IMR-90 (cell line): ENCODE measurements at regions not wholly inside any gene's neighbourhood (a gene's known extent, or its start where the extent isn't known, plus 50 kb on each side); places are given as distances from the start of the nearest gene placed in this dataset.

Experiments used
- ATAC-seq: fragments of 200-7000 bp; cut with Tn5 transposase; 2 replicates; pipeline ENCODE4 v1.9.1; 2020; ENCODE audit warnings: low read depth, mild to moderate bottlenecking, moderate library complexity
- BruUV-seq: library from RNA; stranded (reverse); fragments of 400-500 nt; replicated peaks from 2 replicates; lab custom pipeline; 2021; lab: Mats Ljungman, UMichigan
- CTCF ChIA-PET: fragments of 300-600 bp; formaldehyde crosslinking; extraction: SDS; loops from one replicate; lab custom pipeline; 2021; ENCODE audit warnings: antibody characterized with exemption; lab: Yijun Ruan, JAX
- POLR2A ChIA-PET: fragments of 300-600 bp; sonication (Branson Sonifier 250); formaldehyde crosslinking; loops from one replicate; lab custom pipeline; 2022; ENCODE audit warnings: antibody characterized with exemption; ENCODE audit not compliant: unreplicated experiment; lab: Charles Lee
- DNase-seq: peaks from one replicate; pipeline ENCODE4 v3.0.0; 2013
- H2AFZ ChIP-seq: replicated peaks from 2 replicates; pipeline ENCODE3; 2013; ENCODE audit warnings: low read length, mild to moderate bottlenecking; ENCODE audit not compliant: poor library complexity
- H2AK5ac ChIP-seq: 2 replicates; pipeline ENCODE4 v1.6.1; 2013; ENCODE audit warnings: low read depth, low read length, inconsistent platforms
- H2AK9ac ChIP-seq: replicated peaks from 2 replicates; pipeline ENCODE3; 2013; ENCODE audit warnings: mild to moderate bottlenecking, low read depth, low read length, moderate library complexity; ENCODE audit not compliant: poor library complexity
- H2BK120ac ChIP-seq: 2 replicates; pipeline ENCODE4 v1.6.1; 2013; ENCODE audit warnings: low read depth, low read length, inconsistent platforms
- H2BK15ac ChIP-seq: 3 replicates; pipeline ENCODE4 v1.6.1; 2013; ENCODE audit warnings: low read depth, low read length, inconsistent platforms
- H2BK20ac ChIP-seq: 2 replicates; pipeline ENCODE4 v1.6.1; 2013; ENCODE audit warnings: low read depth, mild to moderate bottlenecking, inconsistent platforms, low read length, moderate library complexity
- H2BK5ac ChIP-seq: 2 replicates; pipeline ENCODE4 v1.6.1; 2013; ENCODE audit warnings: mild to moderate bottlenecking, low read depth, low read length, inconsistent platforms; ENCODE audit not compliant: poor library complexity, severe bottlenecking
- H3K14ac ChIP-seq: replicated peaks from 2 replicates; pipeline ENCODE4 v1.6.1; 2013; ENCODE audit warnings: low read depth, low read length, inconsistent platforms
- H3K18ac ChIP-seq: 2 replicates; pipeline ENCODE4 v1.6.1; 2013; ENCODE audit warnings: low read depth, low read length, control low read depth
- H3K23ac ChIP-seq: 2 replicates; pipeline ENCODE4 v1.6.1; 2013; ENCODE audit warnings: low read depth, low read length, inconsistent platforms
- H3K27ac ChIP-seq: 2 replicates; pipeline ENCODE4 v1.5.1; 2013; ENCODE audit warnings: mild to moderate bottlenecking, control low read depth, low read length; ENCODE audit not compliant: insufficient read depth
- H3K27me3 ChIP-seq: 2 replicates; pipeline ENCODE4 v1.6.1; 2013; ENCODE audit warnings: low read length; ENCODE audit not compliant: control insufficient read depth, insufficient read depth
- H3K36me3 ChIP-seq: 2 replicates; pipeline ENCODE4 v1.6.1; 2013; ENCODE audit warnings: low read length, mixed read lengths; ENCODE audit not compliant: control insufficient read depth, insufficient read depth
- H3K4ac ChIP-seq: 2 replicates; pipeline ENCODE4 v1.6.1; 2013; ENCODE audit warnings: low read depth, low read length, inconsistent platforms
- H3K4me1 ChIP-seq: 2 replicates; pipeline ENCODE4 v1.6.1; 2013; ENCODE audit warnings: low read length, mixed read lengths; ENCODE audit not compliant: control insufficient read depth, insufficient read depth
- H3K4me2 ChIP-seq: 2 replicates; pipeline ENCODE4 v1.6.1; 2013; ENCODE audit warnings: low read depth, mild to moderate bottlenecking, control low read depth, low read length, moderate library complexity
- H3K4me3 ChIP-seq: 2 replicates; pipeline ENCODE4 v1.5.1; 2013; ENCODE audit warnings: low read depth, mild to moderate bottlenecking, control low read depth, low read length, moderate library complexity; ENCODE audit not compliant: insufficient read depth
- H3K56ac ChIP-seq: 2 replicates; pipeline ENCODE4 v1.6.1; 2013; ENCODE audit warnings: low read length, inconsistent platforms; ENCODE audit not compliant: insufficient read depth; ENCODE audit errors: extremely low read depth
- H3K79me1 ChIP-seq, 2 experiments: 2 replicates each; pipeline ENCODE4 v1.6.1; 2013; ENCODE audit warnings: low read length in 2 of 2, inconsistent platforms in 1 of 2, low read depth in 1 of 2
- H3K9ac ChIP-seq: 2 replicates; pipeline ENCODE4 v1.6.1; 2013; ENCODE audit warnings: low read depth, low read length, control low read depth
- H3K9me1 ChIP-seq: 2 replicates; pipeline ENCODE4 v1.6.1; 2013; ENCODE audit warnings: low read length, inconsistent platforms; ENCODE audit not compliant: insufficient read depth
- H3K9me3 ChIP-seq: 2 replicates; pipeline ENCODE4 v1.6.1; 2013; ENCODE audit warnings: low read length; ENCODE audit not compliant: control insufficient read depth, insufficient read depth
- H4K20me1 ChIP-seq: 2 replicates; pipeline ENCODE4 v1.6.1; 2013; ENCODE audit warnings: low read length, inconsistent platforms; ENCODE audit not compliant: insufficient read depth
- H4K5ac ChIP-seq: 2 replicates; pipeline ENCODE4 v1.6.1; 2013; ENCODE audit warnings: mild to moderate bottlenecking, low read depth, low read length, control low read depth
- H4K8ac ChIP-seq, 2 experiments: 2 replicates each; pipeline ENCODE4 v1.6.1; 2013; ENCODE audit warnings: low read depth in 2 of 2, low read length in 2 of 2, control low read depth in 1 of 2, inconsistent platforms in 1 of 2
- H4K91ac ChIP-seq: 2 replicates; pipeline ENCODE4 v1.6.1; 2013; ENCODE audit warnings: low read depth, low read length, inconsistent platforms; ENCODE audit not compliant: insufficient read depth
- CEBPB ChIP-seq: IDR thresholded peaks from 2 replicates; pipeline ENCODE4 v1.6.1; 2012; ENCODE audit warnings: low read depth, low read length, improper control_type of control experiment
- MXI1 ChIP-seq: IDR thresholded peaks from 2 replicates; pipeline ENCODE4 v1.6.1; 2012; ENCODE audit warnings: low read depth, mild to moderate bottlenecking, low read length, moderate library complexity, borderline replicate concordance
- RAD21 ChIP-seq: IDR thresholded peaks from 2 replicates; pipeline ENCODE4 v1.6.1; 2012; ENCODE audit warnings: low read length, improper control_type of control experiment
- SMC3 ChIP-seq: fragments of 150-350 bp; IDR thresholded peaks from 2 replicates; pipeline ENCODE4 v1.6.1; 2016; ENCODE audit warnings: low read depth, mild to moderate bottlenecking, antibody characterized with exemption, low read length, moderate library complexity
- WGBS, 2 experiments: methylation state at CpG; one replicate each; pipeline versions ENCODE4 v1.1.5 to v1.1.7; 2013; ENCODE audit warnings: missing lambda C conversion rate in 2 of 2; ENCODE audit not compliant: insufficient read length in 1 of 2; ENCODE audit errors: extremely low coverage in 2 of 2; 5-methylcytosine and 5-hydroxymethylcytosine counted together
- dilution Hi-C: fragments of 300-500 bp; cut with HindIII; formaldehyde crosslinking; loops from one replicate; pipeline ENCODE4 v1.14.3; 2018; ENCODE audit warnings: low sequenced_read_pairs; ENCODE audit not compliant: unreplicated experiment
- in situ Hi-C: fragments of 300-500 bp; cut with MboI; formaldehyde crosslinking; loops from 3 replicates; pipeline ENCODE4 v1.14.3; 2019; ENCODE audit warnings: low sequenced_read_pairs, inconsistent platforms, mixed read lengths
- intact Hi-C: fragments of 100-400 bp; cut with micrococcal nuclease; formaldehyde crosslinking; loops from 2 replicates; pipeline ENCODE4 v1.10.0; 2022
- TF ChIP-seq, protein P1 (sequence below): fragments of 150-350 bp; IDR thresholded peaks from 2 replicates; pipeline ENCODE4 v1.6.1; 2016; ENCODE audit warnings: low read depth, mild to moderate bottlenecking, low read length, moderate library complexity, borderline replicate concordance

GRCh38 chr10:83274088-83274487, 865.2 kb upstream of the GHITM start:
- dilution Hi-C loops, result no loop called here
- Histone ChIP-seq H3K4me2 (no peak overlapping the region), H2BK20ac (no peak overlapping the region), H3K56ac (no peak overlapping the region), H2BK120ac (no peak overlapping the region), H3K23ac (no peak overlapping the region), H4K91ac (no peak overlapping the region), H3K27me3 (no peaks in the 10 kb centered on the region), H3K9ac (no peak overlapping the region), H3K9me3 (peaks cover 5% of the 10 kb centered on the region), H2AK9ac (no peak overlapping the region), H3K14ac (no peak overlapping the region), H2AK5ac (no peak overlapping the region), H2AFZ (no peak overlapping the region), H3K4me1 (no peaks in the 10 kb centered on the region), H3K36me3 (no peaks in the 10 kb centered on the region), H3K4me3 (no peak overlapping the region), H4K20me1 (no peaks in the 10 kb centered on the region), H4K5ac (no peak overlapping the region), H3K27ac (no peak overlapping the region), H3K9me1 (no peaks in the 10 kb centered on the region), H3K18ac (no peak overlapping the region), H2BK15ac (no peak overlapping the region), H3K4ac (no peak overlapping the region), H4K8ac (no peak overlapping the region), H2BK5ac (no peak overlapping the region), H3K79me1 (no peaks in the 10 kb centered on the region)
- no CpG with 5 or more reads among the region's 1 CpG for WGBS, 2 experiments
- ATAC-seq (no peak), DNase-seq (no peak)
- TF ChIP-seq, protein P1, sequence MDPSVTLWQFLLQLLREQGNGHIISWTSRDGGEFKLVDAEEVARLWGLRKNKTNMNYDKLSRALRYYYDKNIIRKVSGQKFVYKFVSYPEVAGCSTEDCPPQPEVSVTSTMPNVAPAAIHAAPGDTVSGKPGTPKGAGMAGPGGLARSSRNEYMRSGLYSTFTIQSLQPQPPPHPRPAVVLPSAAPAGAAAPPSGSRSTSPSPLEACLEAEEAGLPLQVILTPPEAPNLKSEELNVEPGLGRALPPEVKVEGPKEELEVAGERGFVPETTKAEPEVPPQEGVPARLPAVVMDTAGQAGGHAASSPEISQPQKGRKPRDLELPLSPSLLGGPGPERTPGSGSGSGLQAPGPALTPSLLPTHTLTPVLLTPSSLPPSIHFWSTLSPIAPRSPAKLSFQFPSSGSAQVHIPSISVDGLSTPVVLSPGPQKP, result no peak
- TF ChIP-seq MXI1 (no peak), SMC3 (no peak), CEBPB (no peak), RAD21 (no peak)
- in situ Hi-C loops, result no loop called here
- BruUV-seq, result no TSS peak
- ChIA-PET POLR2A (interaction anchor here (0.7 kb wide), 1 partner anchor 60 kb away, joined by 3 read pairs; no protein-coding TSS in a partner anchor), CTCF (no interaction called here)
- intact Hi-C loops, result loop anchor here (5.0 kb wide), 1 partner anchor 657 kb away; no protein-coding TSS in a partner anchor
